ENCODE measurements at regions not wholly inside any gene's neighbourhood (a gene's known extent, or its start where the extent isn't known, plus 50 kb on each side); places are given as distances from the start of the nearest gene placed in this dataset.
"Not testable (repeated sequence)": the region's sequence is repeated elsewhere in the genome, so short reads cannot be mapped to it uniquely, and the experiment has no call there.

DNA sequence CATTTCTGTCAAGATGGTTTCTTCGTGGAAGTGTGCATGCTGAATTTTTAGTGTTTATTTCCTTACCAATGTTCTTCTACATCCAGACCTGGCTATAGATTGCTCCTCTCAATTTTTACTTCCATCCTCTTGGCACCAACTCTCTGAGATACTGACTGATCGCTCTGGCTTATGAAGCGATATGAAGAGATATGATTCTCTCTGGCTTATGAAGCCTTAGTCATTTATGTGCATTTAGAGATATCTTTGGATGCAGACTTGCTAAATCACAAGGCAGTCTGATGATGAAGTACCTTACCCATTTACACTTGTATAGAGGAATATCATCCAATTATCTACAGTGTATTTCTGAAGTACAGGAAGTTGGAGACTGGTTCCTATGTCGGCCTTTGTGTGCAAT lies 295.4 kb upstream of the STXBP5 start:
- no peak for DNase-seq

GRCh38 chr6:146909376-146909775 lies 294.8 kb upstream of the STXBP5 start:
- no peak for DNase-seq

DNA sequence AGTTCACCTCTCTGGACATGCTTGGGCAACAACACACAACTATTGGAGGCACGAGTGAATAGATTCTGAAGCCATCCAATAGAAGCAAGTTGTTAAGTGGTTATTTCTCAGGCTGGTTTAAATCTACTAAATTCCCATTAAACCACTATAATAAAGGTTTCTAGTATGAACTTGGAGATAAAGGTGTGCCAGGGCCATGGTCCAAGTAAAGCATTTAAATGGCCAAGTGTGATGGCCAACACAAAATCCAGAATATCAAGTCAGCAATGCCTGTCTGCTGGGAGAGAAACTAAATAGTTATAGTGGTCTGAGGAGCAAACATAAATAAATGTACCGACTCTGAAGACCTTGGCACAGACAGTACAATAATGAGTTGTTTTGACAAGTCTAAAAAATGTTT lies 294.3 kb upstream of the STXBP5 start:
- no peak for DNase-seq

- no peak for DNase-seq
Observed at GRCh38 chr6:146910611-146911010, 293.6 kb upstream of the STXBP5 start.

DNA sequence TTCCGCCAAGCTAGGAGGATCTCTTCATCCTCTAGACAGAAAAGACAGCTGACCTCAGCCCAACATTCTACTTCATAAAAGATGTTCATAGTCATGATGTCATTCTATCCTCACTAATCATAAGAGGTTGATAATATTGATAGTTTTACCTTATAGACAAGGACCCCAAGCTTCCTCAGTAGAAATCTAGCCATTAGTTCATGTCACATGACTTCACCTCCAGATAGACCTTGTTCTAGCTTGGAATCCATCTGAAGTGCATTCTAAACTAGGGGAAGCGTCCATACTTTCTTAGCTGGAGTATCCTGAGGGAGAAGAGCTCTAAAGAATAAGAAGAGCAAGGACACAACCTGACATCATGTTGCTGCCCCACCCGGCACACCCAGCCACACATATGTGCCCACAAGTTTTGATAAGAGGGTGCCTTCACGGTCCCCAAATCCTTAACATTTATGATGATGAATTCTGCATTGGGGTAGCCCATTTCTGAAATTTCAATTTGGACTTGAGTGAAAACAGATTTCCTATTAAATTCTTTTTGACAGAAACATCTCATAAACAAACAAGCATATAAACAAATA lies 292.5 kb upstream of the STXBP5 start:
- DNase-seq = no peak

DNA sequence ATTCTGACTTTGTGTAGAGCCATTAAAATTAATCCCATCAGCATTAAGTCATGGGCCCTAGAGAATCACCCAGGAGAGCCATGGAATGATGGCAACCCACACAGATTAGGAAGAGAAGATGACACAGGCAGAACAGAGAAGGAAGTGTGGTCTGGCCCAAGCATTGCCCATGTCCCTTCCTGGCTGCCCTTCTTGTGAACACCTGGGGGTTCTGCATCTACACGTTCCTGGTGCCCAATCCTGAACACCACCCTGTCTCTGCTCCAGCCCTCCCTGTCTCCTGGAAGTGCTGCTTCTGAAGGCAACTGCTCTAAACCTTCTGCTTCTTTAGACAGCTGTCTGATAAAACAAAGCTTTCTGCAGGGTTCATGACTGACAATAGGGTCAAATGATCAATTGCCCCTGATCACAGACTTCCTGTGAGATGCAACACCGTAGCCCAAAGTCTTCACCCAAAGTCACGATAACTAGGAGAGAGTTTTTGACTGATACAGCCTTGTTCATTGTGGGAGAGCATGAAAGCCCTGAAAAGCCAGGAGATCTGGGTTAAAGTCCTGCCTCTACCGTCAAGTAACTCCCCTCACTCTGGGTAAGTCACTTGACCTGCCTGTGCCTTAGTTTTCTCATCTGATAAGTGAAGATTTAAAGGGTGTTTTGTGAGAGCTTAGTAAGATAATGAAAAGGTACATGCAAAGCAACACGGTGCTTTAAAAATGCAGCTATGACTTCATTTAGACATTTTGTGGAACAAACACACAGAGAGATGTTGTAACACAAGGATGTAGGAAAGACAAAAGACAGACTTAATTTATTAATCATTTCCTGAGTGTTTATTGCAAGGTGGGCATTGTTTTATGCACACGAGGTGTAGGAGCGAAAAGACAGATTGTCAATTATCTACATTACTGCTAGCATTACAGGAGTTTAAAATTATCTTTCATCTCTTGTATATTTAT lies 291.2 kb upstream of the STXBP5 start:
- no peak for DNase-seq

DNA sequence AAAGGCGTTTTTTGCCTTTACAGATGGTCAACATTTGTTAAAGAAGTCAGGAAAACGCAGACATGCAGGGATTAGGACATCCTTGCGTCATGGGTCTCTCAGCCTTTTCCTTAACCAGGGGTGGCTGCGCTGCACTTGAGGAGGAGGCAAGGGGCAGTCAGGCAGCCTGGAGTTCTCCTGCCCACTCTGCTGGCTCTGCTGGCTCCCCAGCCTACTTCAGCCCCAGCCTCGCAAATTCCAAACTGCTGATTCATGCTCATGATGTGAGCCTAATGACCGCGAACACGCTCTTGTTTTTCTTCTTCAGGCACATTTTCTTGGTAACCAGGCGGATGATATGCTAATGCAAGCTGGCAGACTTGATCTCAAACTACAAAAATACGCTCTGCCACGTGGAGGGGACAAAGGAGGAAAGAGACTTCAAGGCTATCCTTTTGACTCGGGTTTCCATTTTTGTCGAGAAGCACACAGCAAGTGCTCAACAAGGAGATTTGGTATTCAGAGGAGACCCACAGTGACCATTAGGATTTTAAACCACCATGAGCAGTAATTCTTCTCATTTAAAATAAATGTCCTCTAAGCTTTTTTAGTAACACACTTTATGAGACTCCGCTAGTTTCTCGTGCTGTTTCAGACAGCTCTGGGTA lies 290.3 kb upstream of the STXBP5 start:
- DNase-seq = no peak

DNA sequence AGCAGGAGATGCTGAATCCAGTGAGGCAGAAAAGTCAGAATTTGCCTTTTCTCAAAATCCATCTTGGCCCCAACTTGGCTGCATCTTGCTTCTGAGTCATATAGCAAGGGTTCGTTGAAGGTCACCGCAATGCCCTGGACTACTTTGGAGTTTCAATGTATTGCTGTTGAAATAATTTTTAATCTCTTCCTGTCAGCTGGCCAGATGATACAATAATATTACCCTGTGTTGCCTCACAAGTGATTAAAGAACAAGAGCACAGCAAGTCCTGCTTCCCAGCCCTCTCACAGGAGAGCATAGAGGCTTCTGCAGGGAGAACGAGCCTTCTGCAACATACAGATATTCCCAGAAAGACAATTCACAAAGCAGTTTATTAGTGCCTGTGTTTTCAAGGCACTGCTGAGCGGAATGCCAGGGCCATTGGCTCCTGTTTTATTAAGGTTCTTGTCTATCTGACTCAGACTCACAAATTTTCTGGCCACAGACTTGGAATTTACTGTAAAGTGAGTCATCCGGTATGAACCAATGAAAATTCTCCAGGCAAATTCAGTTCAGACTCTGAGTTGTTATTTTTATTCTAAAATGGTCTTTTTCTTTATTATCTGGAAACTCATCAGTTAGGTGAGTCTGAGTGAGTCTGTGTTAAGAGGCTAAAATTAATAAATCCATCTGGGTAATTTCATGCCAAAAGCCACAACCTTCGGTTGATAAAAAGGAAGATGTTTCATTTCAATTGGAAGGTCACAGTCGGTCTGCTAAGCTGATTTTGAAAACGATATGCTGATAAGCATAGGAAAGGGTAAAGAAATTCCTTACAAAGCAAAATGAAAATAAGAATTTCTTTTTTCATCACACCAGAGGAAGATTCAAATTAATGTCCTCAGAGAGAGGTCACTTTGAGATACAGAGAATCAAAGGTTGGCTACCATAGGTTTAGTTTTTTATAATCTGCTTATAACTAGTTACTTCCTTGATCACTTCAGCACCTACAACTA lies 289.4 kb upstream of the STXBP5 start:
- DNase-seq = no peak

DNA sequence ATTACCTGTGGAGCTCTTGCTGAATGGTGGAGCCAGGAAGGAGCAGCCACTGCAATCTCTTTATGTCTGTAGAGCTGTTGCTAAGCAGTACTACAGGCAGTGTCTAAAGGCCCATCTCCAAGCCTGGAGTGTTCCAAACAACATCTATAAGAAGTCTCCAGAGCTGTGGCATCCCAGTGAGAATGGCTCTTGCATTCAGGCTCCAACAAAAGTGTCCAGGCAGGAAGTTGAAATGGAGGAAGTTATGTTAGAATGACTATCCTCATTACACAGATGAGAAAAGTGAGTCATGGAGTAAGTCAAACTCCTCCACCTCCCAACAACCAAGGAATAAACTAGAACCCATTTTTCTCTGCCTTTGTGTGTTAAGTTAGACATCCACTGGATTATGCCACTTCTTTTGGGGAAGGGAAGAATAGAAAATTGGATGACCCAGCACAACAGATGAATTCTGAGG lies 288.5 kb upstream of the STXBP5 start:
- DNase-seq = no peak

GRCh38 chr6:146916435-146917025 lies 287.7 kb upstream of the STXBP5 start:
- no peak for DNase-seq

DNA sequence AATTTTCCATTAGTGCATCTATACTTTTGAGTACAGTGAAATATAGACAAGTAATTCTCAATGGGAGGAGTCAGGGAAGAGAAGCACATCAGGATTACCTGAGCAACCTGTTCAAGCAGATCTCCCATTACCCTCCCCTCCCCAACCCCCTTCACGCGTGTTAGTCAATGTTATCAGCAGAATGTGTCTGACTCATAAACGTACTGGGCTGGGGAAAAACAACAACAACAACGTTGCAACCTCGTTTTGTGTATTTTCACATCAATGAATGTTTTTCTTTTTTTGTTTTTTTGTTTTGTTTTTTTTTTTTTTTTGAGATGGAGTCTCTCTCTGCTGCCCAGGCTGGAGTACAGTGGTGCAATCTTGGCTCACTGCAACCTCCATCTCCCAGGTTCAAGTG lies 287.0 kb upstream of the STXBP5 start:
- DNase-seq = no peak

DNA sequence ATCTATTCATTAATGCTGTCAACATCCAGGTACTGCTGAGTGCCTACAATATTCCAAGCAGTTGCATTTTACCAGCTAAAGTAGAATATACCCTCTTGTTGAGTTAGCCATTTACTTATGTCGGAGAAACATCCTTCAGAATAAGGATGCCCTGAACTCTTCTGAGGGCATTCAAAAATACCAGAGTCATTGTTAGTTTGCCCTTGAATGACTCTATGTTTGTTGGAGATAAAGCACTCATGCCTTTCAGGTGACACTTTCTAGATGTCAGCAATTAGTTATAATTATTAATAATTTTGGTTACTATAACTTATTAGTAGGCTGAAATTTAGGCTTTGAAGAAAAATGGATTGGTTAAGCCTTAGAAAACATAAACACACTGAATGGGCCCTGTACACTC lies 286.2 kb upstream of the STXBP5 start:
- no peak for DNase-seq

- DNase-seq = no peak
Observed at GRCh38 chr6:146919017-146919416, 285.2 kb upstream of the STXBP5 start.

GRCh38 chr6:146923205-146923833 lies 280.9 kb upstream of the STXBP5 start:
- DNase-seq = no peak

- DNase-seq = no peak
Observed at GRCh38 chr6:146925846-146926245, 278.4 kb upstream of the STXBP5 start.

GRCh38 chr6:146928503-146928902 lies 275.7 kb upstream of the STXBP5 start:
- DNase-seq = no peak

- DNase-seq = no peak
Observed at GRCh38 chr6:146931214-146931613, 273.0 kb upstream of the STXBP5 start.

DNA sequence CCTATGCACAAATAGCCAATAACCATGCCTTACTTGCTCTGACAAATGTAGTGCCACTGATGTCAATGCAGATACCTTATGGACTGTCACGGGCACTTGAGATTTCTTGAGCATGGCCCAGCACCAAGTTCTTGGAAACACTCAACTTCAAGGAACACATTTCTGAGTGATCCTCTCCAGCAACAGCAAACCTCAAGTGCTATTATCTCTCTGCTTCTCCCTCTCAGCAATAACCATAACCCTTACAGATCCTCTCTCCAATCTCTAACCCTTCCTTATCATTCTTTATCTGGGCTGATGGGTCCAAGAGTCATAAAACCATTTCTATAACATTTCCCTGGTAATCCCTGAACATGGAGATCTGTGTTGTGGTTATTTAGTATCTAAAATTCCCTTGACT lies 266.9 kb upstream of the STXBP5 start:
- DNase-seq = no peak

GRCh38 chr6:146938266-146938665 lies 266.0 kb upstream of the STXBP5 start:
- no peak for DNase-seq

DNA sequence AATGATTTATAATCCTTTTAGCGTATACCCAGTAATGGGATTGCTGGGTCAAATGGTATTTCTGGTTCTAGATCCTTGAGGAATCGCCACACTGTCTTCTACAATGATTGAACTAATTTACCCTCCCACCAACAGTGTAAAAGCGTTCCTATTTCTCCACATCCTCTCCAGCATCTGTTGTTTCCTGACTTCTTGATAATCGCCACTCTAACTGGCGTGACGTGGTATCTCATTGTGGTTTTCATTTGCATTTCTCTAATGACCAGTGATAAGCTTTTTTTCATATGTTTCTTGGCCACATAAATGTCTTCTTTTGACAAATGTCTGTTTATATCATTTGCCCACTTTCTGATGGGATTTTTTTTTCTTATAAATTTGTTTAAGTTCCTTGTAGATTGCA lies 264.8 kb upstream of the STXBP5 start:
- not testable (repeated sequence) for DNase-seq

DNA sequence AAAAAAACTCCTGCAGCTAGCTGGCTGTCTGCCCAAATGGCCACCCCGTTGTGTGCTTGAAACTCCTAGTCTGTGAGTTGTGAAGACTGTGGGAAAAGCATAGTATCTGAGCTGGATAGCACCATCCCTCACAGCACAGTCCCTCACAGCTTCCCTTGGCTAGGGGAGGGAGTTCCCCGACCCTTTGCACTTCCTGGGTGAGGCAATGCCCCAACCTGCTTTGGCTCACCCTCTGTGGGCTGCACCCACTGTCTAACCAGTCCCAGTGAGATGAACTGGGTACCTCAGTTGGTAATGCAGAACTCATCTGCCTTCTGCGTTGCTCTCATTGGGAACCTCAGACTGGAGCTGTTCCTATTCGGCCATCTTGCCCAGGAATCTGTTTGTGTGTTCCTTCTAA lies 260.6 kb upstream of the STXBP5 start:
- no peak for DNase-seq

DNA sequence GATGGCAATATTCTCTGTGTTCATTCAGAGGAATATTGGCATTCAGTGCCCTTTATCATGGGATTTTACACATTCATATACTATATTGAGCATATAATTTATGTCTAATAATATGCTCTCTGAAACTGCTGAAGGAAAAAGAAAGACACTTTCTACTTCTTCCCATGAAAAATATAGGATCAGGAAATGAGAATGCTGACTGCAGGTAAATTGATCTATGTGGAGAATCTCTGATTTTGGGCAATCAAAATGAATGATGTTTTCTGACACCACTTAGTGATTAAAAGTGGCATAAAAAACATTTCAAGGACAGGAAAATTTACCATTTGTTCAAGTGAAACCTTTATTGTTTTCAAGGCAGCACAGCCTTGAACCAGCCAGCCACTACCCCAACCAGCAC lies 260.1 kb upstream of the STXBP5 start:
- no peak for DNase-seq
